CD4-positive, alpha-beta T cell treated with Interleukin-4 for 4 hours (primary cell): ENCODE measurements at regions not wholly inside any gene's neighbourhood (a gene's known extent, or its start where the extent isn't known, plus 50 kb on each side); places are given as distances from the start of the nearest gene placed in this dataset.

Experiments used
- DNase-seq: peaks from one replicate; pipeline ENCODE4 v3.0.0-alpha.2; 2020

DNA sequence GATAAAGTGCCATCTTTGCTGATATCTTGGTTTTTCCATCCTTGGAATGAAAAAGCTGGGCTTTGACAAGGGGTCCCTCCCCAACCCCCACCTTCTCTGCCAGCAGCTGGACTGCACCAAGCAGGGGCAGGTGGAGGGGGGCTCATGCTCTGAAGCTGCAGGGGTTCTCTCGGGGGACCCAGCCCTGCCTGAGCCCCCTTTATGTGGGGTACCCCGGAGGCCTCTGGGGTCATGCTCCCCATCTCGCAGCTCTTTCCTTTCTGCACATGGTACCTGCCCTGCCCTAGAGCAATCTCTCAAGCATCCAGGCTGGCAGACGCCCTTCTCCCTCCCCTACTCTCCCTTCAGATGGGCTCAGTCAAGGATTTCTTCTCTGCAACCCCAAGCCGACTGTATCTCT is 146.7 kb upstream of the PTPN1 start:
- no peak for DNase-seq

DNA sequence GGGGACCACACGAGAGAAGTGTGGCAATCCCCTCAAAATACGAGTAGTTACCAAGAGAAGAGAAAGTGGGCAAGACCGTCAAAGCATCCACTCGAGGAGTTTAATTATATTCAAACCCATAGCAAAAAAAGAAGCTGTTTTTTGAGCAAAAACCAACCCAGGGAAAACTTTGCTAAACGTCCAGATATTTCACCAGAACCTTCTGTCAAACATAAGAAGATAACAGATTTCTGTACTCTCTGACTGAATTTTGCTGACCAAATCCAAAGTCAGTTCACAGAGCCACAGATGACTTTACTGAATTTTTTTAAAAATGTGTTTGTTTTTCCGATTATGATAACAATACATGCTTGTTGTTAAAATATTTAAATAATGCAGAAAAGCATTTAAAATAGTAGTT is 145.6 kb upstream of the PTPN1 start:
- no peak for DNase-seq

DNA sequence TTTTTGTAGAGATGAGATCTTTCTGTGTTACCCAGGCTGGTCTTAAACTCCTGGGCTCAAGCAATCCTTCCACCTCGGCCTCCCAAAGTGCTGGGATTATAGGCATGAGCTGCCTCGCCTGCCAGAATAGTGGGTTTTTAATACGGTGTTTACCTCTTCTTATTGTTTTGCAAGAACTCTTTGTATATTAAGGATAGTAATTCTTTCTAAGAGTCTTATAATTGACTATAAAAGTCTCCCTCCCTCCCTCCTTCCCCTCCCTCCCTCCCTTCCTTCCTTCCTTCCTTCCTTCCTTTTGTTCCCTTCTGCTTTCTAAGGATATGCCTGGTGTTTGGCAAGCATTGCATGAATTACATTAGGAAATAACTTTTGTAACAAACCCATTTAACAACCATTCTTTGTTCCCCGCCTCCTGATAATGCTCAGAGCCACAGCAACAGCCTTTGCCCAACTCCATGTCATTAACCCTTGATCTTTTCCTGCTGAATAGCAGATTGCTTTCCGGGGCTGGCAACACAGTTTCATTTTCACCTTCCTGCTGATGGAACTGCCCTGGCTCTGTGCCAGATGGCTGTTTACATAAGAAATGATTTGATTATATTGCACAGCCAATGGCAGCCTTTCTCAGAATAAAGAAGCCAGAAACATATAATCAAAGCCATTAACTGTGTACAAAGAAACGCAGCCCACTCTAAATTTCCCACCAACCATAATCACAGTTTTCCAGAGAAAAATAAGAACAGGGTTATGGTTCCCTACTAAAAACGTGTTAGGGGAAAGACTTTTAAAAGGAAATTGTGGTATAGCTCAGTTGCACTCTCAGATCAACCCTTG is 143.7 kb upstream of the PTPN1 start:
- DNase-seq: peak; percentile 13

DNA sequence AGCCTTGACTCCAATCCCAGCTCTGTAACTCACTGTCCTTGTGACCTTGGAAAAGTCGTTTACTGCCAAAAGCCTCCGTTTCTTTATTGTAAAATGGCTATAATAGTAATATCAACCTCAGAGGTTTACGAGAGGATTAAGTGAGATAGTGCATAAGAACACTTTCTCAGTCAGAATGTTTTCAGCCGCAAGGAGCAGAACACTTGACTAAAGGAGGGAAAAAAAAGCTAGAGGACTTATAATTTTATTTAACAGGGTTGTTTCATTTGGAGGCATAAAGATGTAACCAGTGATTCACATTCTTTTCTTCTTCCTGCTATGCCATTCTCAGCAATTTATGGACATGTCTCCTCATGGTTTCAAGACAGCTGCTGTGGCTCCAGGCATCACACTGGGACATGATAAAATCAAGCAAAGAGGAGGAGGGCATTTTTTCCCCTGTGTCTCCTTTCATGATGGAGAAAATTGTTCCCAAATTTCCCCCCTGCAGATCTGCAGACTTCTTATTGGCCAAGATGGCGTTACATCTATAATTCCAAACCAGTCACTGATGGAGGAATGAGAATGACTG is 143.0 kb upstream of the PTPN1 start:
- DNase-seq: no peak

DNA sequence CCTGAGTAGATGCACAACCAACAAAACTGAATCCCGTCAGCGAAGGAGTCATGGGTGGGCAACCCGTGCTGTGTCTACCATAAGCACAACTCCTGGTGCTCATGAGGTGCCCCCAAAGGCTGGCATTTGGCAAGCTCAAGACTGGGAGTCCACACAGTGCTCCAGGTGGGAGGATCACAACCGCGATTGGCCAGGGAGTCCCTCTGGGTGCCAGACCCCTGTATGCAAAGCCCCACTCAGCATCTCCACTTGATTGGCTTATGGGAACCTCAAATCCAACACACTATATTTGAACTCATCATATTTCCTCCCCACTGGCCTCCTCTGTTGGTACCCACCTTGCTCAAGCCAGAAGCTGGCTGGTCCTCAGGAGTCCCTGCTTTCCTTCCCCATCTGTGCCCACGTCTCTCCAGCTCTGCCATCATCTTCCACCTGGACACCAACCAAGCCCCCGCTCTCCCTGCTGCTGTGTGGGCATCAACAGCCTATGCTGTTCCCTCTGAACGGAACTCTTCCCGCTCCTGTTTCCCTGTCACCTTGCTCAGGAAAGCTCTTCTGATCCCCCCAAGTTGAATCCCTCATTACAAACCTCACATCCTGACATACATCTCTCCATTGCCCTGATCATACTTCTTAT is 142.3 kb upstream of the PTPN1 start:
- DNase-seq: no peak

DNA sequence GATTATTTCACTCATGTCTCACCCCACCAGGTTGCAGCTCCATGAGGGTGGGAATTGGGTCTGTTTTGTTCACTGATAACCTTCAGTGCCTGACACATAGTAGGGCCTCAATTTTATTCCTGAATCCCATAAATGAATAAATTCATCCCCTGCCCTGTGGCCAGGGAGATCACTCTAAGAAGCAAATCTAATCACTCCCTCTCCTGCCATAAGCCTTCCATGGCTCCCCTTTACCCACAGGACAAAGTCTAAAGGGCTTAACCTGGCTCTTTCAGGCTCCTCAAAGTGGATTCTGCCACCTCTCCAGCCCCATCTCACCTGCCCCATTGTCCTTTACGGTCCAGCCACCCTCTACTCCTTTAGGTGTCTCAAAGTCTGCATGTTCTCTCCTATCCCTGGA is 141.8 kb upstream of the PTPN1 start:
- DNase-seq: no peak

DNA sequence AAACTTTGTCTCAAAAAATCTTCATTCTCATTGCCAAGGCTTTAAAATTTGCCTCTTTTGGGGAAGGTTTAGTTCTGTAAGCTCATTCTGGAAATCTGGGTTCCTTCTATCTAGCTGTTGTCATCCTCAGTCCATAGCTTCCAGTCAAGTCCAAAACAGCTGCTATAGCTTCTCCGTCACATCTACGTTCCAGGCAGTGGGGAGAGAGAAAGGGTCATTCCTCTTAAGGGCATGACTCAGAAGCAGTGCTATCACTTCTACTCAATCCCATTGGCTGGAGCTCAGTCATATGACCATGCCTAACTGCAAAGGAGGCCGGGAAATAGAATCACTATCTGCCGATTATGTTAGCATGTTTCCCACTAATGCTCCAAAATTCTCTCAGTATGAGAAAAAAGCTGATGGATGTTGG is 141.4 kb upstream of the PTPN1 start:
- no peak for DNase-seq

DNA sequence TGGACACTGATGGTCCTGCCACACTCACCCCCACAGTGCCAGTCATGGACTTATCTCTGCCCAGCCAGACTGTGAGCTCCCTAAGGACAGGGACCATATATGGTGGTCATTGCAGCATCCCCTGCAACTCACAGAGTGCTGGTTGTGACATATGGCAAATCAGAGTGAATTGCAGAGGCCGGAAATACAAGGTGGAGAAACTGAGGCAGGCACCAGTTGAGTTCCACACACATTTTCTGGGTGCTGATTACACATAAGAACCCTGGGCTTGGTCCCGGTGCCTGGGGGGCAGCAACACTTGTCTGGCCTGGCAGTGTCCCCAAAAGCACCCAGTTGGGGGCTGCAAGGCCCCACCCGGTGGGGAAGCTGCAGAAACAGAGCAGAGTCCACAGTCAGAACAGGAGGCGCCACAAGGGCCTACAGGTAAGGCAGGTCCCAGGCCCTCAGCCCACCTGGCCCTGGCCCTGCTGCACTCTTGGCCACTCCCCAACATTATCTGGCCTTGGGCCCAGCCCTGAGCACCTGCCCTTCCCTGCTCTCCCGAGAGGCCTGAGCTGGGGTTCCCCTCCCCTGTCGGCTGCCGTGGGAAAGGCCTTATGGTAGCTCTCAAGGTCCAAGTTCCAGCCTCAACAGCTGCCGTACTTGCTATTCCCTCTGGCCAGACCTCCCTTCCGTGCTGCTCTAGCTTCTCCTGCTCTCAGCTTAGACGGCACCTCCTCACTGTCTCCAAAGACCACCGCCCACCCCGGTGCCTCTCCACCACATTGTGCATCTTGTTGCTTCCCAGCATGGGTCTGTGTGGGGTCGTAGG is 140.8 kb upstream of the PTPN1 start:
- no peak for DNase-seq

DNA sequence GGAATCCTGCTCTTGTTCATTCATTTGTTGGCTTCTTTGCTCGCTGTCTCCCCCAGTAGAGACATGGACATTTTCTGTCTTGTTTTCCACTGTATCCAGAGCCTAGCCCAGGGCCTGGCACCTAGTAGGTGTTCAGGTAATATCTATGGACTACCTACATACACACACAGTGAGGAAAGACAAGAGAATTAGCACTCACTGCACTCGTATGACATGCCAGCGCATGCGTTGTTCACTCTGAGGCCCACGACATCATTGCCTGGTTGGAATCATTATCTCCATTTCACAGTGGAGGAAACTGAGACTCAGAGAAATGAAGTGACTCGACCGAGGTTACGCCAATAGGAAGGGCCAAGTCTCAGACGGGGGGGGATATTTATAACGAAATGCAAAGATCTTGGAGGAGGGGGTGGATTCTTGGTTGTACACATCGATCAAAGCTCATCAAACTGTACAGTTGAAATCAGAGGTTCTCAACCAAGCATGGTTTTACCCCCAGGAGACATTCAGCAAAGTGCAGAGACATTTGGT is 140.1 kb upstream of the PTPN1 start:
- DNase-seq: no peak

DNA sequence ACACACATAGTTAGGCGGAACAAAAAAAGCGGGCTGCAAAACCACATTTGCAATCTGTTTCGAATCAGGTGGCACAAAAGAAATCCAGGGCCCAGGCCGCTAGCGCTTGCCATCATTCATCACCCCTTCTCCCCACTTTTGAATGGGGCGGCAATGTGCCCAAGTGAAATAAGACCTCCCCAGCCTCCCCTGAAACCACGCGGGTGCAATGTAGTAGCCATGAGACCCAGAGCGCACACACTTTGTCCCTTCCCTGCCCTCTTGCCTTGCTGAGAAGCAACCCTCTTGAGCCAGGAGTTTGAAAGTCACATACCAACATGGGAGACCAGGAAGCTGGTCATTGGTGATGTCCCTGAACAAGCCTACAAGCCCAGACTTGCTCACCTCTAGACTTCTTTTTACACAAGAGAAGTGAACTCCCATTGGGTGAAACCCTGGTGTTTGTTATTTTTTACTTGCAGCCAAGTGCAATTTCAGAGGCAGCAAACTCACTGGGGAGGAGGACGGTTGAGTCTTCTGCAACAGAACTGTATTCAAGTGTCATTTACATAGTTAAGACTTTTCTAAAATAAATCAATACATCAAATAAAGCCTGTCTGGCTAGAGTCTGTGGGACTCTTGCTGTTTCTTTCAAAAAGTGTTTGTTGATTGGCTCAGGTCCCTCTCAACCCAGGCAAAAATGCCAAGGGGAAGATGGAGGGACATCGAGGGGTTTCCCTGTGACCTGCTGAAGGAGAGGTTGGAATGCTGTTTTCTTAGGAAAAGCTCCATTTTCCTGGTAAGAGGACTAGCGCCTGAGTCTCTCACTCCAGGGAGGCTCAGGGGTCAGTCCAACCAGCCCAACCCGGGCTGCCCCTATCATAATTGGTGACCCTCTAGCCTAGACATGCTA is 138.1 kb upstream of the PTPN1 start:
- DNase-seq: no peak

DNA sequence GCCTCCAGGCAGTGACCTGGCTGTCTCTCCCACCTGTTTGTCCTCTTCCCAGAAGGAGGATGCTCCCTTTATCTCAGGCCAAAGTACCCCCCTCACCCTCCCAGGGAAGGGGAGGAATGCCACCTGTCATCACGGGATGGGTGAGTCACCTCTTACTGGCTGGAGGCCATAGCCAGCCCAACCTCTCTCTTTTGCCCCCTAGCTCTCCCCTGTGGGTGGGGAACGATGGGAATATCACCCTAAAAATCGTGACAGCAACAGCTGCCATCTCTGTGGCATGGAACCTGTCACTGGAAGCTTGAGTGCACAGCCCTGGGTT is 137.5 kb upstream of the PTPN1 start:
- no peak for DNase-seq

DNA sequence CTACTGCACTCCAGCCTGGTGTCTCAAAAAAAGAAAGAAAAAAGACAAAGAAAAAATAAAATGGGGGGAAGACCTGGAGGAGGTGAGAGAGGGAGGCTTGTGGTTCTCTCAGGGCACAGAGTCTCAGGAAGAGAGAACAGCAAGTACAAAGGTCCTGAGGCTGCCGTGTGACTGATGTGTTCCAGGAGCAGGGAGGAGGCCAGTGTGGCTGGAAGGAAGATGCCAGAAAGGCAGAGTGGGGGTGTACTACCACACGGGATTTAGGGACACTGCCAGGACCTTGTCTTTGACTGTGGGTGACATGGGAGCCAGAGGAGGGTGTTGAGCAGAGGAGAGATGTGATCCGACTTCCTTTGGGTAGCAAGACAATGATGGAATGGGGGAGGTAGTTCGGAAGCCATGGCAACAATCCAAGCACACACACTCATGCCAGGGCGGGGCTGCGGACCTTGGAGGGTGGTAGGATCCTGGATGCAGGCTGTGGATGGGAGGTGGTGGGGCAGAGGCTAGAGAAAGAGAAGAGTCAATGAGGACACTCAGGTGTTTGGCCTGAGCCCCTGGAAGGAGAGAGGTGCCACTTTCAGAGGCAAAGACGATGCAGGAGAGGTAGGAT is 136.4 kb upstream of the PTPN1 start:
- DNase-seq: no peak

DNA sequence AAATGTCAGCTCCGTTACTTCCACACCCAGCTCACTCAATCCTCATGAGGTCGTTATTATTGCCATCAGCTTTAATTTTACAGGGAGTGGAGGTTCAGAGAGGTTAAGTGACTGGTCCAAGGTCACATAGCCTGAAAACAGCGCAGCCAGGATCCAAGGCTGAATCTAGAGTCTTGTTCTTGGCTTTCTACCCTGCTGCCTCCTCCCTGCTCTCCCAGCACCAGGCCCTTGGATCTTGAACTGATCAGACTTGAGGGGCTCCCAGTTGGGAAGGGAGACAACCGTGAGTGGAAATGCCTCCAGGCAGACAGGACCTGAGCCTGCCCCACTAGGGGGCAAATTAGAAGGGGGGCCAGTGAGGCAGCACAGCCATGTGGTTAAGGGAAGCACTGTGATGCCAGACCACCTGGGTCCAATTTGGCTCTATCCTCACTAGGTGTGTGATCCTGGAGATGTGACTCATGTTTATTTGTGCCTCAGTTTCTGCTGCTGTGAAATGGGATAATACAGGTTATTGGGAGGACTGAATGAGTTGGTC is 135.6 kb upstream of the PTPN1 start:
- no peak for DNase-seq

DNA sequence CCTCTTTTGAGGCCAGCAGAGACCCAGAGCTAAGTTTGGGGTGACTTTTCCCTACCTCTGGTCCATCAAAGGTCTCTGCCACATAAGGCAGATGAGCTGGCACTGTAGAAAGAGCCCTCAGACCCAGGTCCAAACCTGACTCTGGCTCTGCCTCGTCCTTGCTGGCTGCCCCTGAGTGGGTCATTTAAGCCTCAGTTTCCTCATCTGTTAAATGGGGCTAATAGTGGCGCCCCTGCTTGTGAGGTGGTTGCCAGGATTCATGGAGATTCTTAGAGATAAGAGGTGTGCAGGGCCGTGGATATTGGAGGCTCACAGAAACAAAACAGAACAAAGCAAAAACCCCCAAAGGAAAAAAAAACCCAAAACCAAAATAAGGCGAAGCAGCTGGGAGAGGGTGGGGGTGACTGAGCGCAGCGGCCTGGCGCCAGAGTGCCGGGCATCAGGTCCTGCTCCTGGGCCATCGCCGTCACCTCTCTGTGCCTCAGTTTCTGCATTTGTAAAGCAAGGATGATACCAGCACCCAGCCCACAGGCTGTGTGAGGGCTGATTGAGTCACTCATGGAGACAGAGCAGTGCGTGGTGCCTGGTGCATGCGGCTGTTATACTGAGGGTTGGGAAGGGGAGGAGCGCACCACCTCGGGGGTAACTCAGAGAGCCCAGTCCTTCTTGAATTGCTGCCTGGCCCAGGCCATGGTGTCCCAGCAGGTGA is 133.8 kb upstream of the PTPN1 start:
- no peak for DNase-seq

DNA sequence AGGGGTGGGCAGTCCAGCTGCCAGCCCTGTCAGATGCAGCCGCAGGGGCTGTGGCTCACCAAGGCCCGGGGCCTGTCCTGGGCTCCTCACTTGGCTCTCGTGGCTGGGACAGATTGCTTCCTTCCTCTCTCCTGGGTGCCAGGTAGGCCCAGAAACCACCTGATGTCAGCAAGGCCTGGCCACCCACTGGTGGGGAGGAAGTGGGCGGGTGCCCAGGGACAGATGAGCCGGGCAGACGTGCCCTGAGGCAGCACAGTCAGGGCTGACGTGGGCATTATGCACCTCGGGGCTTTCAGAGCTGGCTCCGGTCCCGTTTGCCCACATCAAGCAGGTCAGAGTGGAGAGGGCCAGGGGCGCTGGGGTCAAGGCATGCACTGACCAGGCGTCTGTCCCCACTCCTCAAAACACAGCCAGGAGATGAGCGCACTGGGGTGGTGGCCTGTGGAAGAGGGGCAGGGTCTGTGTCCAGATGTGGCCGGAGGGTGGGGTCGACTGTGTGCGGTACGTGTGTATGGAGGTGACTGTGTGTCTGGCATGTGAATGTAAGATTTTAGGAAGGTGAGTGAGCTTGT is 133.2 kb upstream of the PTPN1 start:
- DNase-seq: no peak

DNA sequence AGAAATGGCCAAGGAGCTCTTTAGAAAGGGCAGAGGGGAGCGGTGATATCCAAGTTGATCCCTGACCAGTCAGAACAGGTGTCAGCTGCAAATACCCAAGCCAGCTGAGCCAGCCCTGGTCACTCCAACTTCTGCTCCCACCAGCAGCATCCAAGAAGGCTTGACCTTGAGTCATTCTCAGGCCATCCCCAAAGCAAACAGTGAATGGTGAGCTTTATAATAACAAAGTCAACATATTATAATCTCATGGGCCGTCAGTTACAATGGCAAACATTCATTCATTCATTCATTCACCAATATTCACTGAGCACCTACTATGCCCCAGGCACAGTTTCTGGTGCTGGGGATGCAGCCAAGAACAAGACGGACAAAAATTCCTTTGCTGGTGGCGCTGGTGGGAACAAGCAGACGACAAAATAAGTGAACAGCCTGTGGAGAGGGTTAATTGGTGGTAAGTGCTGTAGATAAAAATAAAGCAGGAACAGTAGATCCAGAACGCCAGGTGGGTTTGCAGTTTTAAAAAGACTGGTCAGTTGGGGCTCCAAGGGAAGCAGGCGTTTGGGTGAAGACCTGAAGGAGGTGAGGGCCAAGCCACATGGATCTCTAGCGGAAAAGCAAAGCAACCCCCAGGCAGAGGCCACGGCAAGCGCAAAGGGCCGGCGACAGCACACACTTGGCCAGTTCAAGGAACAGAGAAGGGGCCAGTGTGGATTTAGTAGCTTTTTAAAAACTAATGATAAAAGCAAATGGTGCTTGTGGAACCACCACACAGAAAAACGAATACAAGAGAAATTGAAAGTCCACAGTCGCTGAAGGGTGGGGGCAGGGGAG is 131.8 kb upstream of the PTPN1 start:
- DNase-seq: no peak

DNA sequence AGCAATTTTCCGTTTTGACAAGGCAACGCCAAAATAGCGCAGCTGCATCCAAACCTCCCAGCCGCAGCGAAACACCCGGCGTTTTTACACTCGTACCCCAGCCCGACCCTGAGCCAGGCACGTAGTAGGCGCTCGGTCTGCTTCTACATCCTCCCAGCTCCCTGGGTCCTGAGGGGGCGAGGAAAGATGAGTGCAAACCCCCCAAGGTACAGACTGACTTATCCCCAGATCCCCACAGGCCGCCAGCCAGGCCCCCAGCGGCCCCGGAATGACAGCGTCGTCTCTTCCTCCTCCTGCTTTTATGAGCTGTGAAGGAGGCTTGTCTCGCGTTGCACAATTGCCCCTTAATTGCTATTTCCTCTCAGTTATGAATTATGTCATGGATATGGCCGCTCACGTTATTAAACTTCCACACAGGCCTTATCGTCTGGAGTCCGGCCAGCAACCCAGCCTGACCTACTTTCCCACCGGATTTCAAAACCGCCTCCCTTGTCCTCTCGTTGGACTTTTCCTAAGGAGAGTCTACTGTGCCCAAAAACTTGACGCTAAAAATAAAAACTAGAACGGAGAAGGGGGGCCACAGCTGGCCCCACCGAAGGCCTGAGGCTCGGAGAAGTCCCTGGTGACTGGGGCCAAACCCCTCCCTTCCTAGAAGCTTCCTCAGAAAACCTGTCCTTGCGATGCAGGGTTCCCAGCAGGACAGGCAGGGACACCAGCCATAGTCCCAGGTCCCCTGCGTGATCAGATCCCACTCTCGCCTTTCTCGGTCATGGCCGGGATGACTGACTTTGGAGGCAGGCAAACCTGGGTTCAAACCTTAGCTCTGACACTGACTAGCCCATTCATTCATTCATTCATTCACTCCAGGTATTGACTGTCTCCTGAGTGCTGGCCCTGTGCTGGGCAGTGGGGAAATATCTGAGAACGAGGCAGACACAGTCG is 130.9 kb upstream of the PTPN1 start:
- no peak for DNase-seq

DNA sequence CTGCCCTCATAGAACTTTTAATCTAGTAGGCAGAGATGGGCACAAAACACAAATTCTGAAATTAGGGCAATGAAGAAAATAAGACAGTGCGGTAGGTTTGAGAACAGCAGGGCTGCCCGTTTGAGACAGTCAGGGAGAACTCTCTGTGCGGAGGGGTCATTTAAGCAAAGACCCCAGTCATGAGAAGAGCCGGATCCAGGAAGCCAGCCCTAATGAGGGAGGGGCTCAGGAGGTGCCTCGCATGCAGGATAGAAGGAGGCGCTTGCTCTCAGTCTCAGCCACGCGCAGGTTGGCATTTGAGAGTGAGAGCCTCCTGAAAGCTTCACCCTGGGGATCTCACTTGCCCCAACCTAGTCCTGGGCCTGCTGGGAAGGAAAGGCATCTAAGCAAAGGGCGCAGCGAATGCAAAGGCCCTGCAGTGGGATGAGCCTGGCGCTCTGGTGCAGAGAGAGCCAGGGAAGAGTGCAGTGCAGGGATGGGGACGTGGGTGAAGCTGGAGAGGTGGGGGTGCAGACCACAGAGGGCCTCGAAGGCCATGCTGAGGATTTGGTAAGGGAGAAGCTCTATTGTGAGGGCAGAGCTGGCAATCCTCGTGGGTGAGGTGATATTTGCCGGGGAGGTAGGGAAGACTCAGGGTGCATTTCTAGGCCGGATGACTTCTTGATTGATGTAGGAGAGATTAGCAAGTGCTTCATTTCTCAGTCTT is 130.0 kb upstream of the PTPN1 start:
- no peak for DNase-seq
